ENCODE measurements at regions not wholly inside any gene's neighbourhood (a gene's known extent, or its start where the extent isn't known, plus 50 kb on each side); places are given as distances from the start of the nearest gene placed in this dataset.

DNA sequence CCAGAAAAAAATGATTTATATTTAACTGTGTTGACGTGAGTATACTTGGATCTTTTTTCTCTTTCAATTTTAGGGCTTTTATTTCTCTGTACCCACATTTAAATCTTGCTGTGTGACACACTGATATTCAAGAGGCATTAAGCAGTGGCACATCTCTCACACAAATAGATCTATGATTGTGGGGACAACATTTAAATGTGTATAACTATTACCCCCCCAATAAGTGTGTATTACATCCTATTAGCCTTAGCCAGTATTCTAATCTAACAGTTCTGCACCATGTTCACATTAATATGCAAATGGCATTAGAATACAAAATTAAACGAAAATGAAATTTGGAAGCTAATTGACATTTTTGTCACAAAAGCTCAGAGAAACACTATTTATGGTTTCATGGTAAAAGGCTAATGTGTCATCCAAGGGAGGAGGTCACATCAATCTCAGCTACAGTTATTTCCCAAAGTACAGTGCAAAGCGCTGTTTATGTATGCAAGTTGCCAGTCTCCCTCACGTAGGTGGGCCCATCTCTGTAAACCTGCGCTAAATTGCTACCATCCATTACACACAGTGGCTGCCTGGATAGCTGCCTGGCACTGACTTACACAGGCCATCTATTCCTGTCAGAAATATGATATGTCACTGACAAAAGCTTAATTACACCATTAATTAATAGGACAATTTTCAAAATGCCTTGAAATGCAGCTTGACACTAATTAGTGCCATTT is 984.7 kb upstream of the PCDH9 start:
- TF ChIP-seq POLR2A (IDR thresholded peaks at IDR 0.05), result no peak
- TF ChIP-seq, protein P1, sequence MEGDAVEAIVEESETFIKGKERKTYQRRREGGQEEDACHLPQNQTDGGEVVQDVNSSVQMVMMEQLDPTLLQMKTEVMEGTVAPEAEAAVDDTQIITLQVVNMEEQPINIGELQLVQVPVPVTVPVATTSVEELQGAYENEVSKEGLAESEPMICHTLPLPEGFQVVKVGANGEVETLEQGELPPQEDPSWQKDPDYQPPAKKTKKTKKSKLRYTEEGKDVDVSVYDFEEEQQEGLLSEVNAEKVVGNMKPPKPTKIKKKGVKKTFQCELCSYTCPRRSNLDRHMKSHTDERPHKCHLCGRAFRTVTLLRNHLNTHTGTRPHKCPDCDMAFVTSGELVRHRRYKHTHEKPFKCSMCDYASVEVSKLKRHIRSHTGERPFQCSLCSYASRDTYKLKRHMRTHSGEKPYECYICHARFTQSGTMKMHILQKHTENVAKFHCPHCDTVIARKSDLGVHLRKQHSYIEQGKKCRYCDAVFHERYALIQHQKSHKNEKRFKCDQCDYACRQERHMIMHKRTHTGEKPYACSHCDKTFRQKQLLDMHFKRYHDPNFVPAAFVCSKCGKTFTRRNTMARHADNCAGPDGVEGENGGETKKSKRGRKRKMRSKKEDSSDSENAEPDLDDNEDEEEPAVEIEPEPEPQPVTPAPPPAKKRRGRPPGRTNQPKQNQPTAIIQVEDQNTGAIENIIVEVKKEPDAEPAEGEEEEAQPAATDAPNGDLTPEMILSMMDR (IDR thresholded peaks at IDR 0.05), result no peak
- no peak for DNase-seq
- H3K9me3 ChIP-seq, result no peaks in the 10 kb centered on the region
- no peak overlapping the region for H3K27ac ChIP-seq
- intact Hi-C loops (cut with DNase I; ENCODE audit: low total_unique reads), result no loop called here
- H3K27me3 ChIP-seq, result no peaks in the 10 kb centered on the region
- no peaks in the 10 kb centered on the region for H3K36me3 ChIP-seq (ENCODE audit: low read depth, missing control alignments)
- 80 to 82% methylated on average over 5 of the region's 5 CpGs for WGBS, 2 donors
- no peaks in the 10 kb centered on the region for H3K4me1 ChIP-seq
- H3K4me3 ChIP-seq, result no peak overlapping the region

DNA sequence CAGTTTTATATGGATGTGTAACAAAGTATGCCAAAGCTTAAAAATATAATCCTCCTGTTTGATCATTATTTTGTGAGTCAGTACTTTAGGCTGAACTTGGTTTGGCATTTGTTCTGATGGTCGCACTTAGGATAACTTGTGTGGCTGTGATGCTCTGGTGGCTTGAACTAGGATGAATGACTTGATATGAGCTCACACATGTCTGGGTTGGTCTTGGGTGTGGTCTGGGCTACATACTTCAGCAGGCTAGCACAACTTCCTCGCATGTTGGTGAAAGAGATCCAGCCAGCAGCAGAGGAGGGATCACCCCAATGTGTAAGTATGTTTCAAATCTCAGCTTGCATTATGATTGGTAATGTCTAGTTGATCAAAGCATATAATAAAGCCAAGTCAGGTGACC is 969.1 kb upstream of the PCDH9 start:
- no peak for TF ChIP-seq POLR2A (IDR thresholded peaks at IDR 0.05)
- TF ChIP-seq, protein P1 (IDR thresholded peaks at IDR 0.05), result no peak
- WGBS, 2 donors, result 85 to 90% methylated on average over 2 of the region's 2 CpGs
- H3K9me3 ChIP-seq, result no peaks in the 10 kb centered on the region
- intact Hi-C loops (cut with DNase I; ENCODE audit: low total_unique reads), result no loop called here
- no peak overlapping the region for H3K4me3 ChIP-seq
- H3K27ac ChIP-seq, result no peak overlapping the region
- H3K4me1 ChIP-seq, result no peaks in the 10 kb centered on the region
- H3K27me3 ChIP-seq, result no peaks in the 10 kb centered on the region
- no peak for DNase-seq
- no peaks in the 10 kb centered on the region for H3K36me3 ChIP-seq (ENCODE audit: low read depth, missing control alignments)

DNA sequence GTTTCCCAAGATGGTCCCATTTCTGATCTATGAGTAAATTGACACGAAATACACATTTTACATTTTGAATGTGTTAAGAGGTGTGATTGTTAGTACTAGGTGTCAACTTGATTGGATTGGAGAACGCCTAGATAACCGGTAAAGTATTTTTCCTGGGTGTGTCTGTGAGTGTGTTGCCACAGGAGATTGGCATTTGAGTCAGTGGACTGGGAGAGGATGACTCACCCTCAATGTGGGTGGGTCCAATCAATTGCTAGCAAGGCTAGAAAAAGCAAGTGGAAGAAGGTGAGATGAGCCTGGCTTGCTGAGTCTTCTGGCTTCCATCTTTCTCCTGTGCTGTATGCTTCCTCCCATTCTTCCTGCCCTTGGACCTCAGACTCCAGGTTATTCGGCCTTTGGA is 960.7 kb upstream of the PCDH9 start:
- Histone ChIP-seq H3K4me3 (no peak overlapping the region), H3K27me3 (no peaks in the 10 kb centered on the region), H3K4me1 (no peaks in the 10 kb centered on the region), H3K9me3 (no peaks in the 10 kb centered on the region), H3K36me3 (ENCODE audit: low read depth, missing control alignments) (no peaks in the 10 kb centered on the region), H3K27ac (no peak overlapping the region)
- intact Hi-C loops (cut with DNase I; ENCODE audit: low total_unique reads), result no loop called here
- no peak for DNase-seq
- TF ChIP-seq, protein P1 (IDR thresholded peaks at IDR 0.05), result no peak
- no peak for TF ChIP-seq POLR2A (IDR thresholded peaks at IDR 0.05)
- 90% methylated on average over 4 of the region's 4 CpGs for WGBS, 2 donors

DNA sequence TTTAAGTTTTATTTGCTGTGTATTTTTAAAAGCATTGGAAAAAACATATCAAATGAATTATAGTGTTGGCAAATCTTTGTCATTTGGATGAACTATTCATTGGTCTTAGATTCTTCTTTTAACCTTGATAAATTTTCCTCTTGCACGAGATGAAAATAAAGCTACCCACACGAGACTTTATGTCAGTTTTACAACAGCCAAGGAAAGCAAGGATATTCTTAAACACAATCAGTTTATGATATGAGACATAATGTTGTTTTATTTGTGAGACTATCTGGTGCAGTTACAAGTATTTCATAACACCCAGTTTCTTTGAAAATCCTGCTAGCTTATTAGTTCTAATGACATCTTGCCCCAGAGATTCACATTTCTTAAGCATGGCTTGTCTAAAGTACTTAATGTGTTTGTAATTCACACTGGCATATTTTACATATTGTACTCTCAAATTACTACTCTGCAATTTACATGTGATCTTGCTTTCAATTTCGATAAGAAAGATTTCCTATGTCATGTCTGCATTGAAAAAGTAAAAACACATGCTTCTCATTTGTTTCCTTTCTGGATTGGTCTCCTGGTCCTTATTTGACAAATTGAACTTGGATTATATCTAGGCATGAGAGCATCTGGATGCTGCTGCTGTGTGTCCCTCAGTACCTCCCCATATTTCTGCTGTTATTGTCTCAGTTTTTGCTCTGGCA is 955.5 kb upstream of the PCDH9 start:
- Histone ChIP-seq H3K27me3 (no peaks in the 10 kb centered on the region), H3K4me3 (no peak overlapping the region), H3K9me3 (no peaks in the 10 kb centered on the region), H3K27ac (no peak overlapping the region), H3K4me1 (no peaks in the 10 kb centered on the region), H3K36me3 (ENCODE audit: low read depth, missing control alignments) (no peaks in the 10 kb centered on the region)
- WGBS, 2 donors, result 37 to 42% methylated on average over 3 of the region's 3 CpGs
- DNase-seq, result no peak
- TF ChIP-seq, protein P1 (IDR thresholded peaks at IDR 0.05), result no peak
- intact Hi-C loops (cut with DNase I; ENCODE audit: low total_unique reads), result no loop called here

DNA sequence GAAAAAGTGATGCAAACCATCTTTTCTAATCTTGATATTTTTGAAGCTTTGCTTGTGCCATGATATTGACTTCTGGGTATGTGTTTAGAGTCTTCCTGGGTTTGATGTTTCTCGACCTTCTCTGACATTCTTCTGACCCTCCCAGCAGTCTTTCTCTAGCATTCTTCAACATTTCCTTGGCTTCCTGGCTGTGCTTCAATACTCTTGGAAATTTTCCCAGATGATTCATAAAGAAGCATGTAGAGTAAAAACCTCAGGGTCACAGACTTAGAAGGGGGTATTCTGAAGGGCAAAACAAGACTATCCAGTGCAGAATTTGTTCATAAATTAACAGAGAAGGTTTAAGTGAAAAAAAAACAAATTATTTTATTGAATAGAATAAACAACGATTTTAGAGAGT is 946.3 kb upstream of the PCDH9 start:
- H3K4me1 ChIP-seq, result no peaks in the 10 kb centered on the region
- no peak overlapping the region for H3K27ac ChIP-seq
- H3K36me3 ChIP-seq (ENCODE audit: low read depth, missing control alignments), result no peaks in the 10 kb centered on the region
- H3K4me3 ChIP-seq, result no peak overlapping the region
- intact Hi-C loops (cut with DNase I; ENCODE audit: low total_unique reads), result no loop called here
- H3K9me3 ChIP-seq, result no peaks in the 10 kb centered on the region
- no peaks in the 10 kb centered on the region for H3K27me3 ChIP-seq
- DNase-seq, result no peak
- 34 to 39% methylated on average over 2 of the region's 2 CpGs for WGBS, 2 donors
- TF ChIP-seq POLR2A (IDR thresholded peaks at IDR 0.05), result no peak
- TF ChIP-seq, protein P1 (IDR thresholded peaks at IDR 0.05), result no peak
